ENCODE measurements at regions not wholly inside any gene's neighbourhood (a gene's known extent, or its start where the extent isn't known, plus 50 kb on each side); places are given as distances from the start of the nearest gene placed in this dataset.
A peak's percentile ranks its signal among the peaks of the same experiment; 100 is the strongest.
"Not testable (repeated sequence)": the region's sequence is repeated elsewhere in the genome, so short reads cannot be mapped to it uniquely, and the experiment has no call there.

DNA sequence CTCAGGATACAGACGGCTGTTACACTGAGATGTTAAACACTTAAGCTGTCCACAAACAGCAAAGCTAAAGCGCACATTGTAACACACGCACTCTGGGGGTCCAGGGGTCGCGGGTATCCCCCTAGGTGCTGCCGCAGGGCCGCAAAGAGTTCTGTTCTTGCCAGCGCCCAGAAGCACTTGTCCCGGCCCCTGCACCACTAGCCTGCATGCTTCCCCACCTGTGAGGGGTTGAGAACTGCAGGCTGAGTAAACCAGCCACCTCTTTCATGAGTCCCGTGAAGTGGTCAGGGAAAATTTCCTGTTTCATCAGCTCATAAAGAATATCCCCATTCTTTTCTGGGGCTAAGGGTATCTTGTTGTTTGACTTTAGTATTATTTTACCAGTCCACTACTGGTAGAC, 154.4 kb upstream of the FBXL17 start:
- DNase-seq = no peak
- Mint-ChIP-seq H3K9me3 (peaks cover 14% of the 10 kb centered on the region), H3K4me3 (no peak overlapping the region), H3K27me3 (ENCODE audit: insufficient read depth) (no peaks in the 10 kb centered on the region), H3K36me3 (ENCODE audit: low read depth) (peaks cover 2% of the 10 kb centered on the region), H3K27ac (no peak overlapping the region), H3K4me1 (peaks cover 12% of the 10 kb centered on the region)
- no peak overlapping the region for H3K9ac ChIP-seq (ENCODE audit: extremely low read depth, low read length, poor library complexity, severe bottlenecking)
- no peaks in the 10 kb centered on the region for H3K27me3 ChIP-seq (ENCODE audit: control insufficient read depth, insufficient read depth, low read length, poor library complexity, severe bottlenecking)
- no peaks in the 10 kb centered on the region for H3K4me1 ChIP-seq (ENCODE audit: control insufficient read depth, insufficient read depth, low read length)
- H3K27ac ChIP-seq (ENCODE audit: low read depth, low read length) = no peak overlapping the region
- WGBS, 2 experiments (ENCODE audit: insufficient coverage in 1 of 2, insufficient read length in 1 of 2) = 94 to 99% methylated on average over 8 to 10 of the region's 10 CpGs
- peaks cover 3% of the 10 kb centered on the region for H3K9me3 ChIP-seq (ENCODE audit: control insufficient read depth, low read length)
- TF ChIP-seq, protein P1, sequence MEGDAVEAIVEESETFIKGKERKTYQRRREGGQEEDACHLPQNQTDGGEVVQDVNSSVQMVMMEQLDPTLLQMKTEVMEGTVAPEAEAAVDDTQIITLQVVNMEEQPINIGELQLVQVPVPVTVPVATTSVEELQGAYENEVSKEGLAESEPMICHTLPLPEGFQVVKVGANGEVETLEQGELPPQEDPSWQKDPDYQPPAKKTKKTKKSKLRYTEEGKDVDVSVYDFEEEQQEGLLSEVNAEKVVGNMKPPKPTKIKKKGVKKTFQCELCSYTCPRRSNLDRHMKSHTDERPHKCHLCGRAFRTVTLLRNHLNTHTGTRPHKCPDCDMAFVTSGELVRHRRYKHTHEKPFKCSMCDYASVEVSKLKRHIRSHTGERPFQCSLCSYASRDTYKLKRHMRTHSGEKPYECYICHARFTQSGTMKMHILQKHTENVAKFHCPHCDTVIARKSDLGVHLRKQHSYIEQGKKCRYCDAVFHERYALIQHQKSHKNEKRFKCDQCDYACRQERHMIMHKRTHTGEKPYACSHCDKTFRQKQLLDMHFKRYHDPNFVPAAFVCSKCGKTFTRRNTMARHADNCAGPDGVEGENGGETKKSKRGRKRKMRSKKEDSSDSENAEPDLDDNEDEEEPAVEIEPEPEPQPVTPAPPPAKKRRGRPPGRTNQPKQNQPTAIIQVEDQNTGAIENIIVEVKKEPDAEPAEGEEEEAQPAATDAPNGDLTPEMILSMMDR (conservative IDR thresholded peaks at IDR 0.05) = no peak
- no peak overlapping the region for H3K4me3 ChIP-seq (ENCODE audit: low read length)
- no peaks in the 10 kb centered on the region for H3K36me3 ChIP-seq (ENCODE audit: control insufficient read depth, insufficient read depth, low read length)

DNA sequence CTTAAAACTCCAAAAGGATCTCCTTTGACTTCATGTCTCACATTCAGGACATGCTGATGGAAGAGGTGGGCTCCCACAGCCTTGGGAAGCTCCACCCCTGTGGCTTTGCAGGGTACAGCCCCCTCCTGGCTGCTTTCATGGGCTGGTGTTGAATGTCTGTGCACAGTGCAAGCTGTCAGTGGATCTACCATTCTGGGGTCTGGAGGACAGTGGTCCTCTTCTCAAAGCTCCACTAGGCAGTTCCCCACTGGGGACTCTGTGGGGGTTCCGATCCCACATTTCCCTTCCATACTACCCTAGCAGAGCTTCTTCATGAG, 150.2 kb upstream of the FBXL17 start:
- not testable (repeated sequence) for H3K9ac ChIP-seq (ENCODE audit: extremely low read depth, low read length, poor library complexity, severe bottlenecking); H3K4me1 Mint-ChIP-seq; H3K36me3 ChIP-seq (ENCODE audit: control insufficient read depth, insufficient read depth, low read length); H3K27ac ChIP-seq (ENCODE audit: low read depth, low read length); H3K36me3 Mint-ChIP-seq (ENCODE audit: low read depth); H3K4me1 ChIP-seq (ENCODE audit: control insufficient read depth, insufficient read depth, low read length); H3K4me3 Mint-ChIP-seq; H3K27ac Mint-ChIP-seq; H3K4me3 ChIP-seq (ENCODE audit: low read length); DNase-seq; H3K27me3 Mint-ChIP-seq (ENCODE audit: insufficient read depth); H3K27me3 ChIP-seq (ENCODE audit: control insufficient read depth, insufficient read depth, low read length, poor library complexity, severe bottlenecking)
- H3K9me3 ChIP-seq (ENCODE audit: control insufficient read depth, low read length) = peaks cover 32% of the 10 kb centered on the region
- WGBS, 2 experiments (ENCODE audit: insufficient coverage in 1 of 2, insufficient read length in 1 of 2) = 100% methylated on average over 1 of the region's 1 CpG
- peaks cover 39% of the 10 kb centered on the region for H3K9me3 Mint-ChIP-seq

DNA sequence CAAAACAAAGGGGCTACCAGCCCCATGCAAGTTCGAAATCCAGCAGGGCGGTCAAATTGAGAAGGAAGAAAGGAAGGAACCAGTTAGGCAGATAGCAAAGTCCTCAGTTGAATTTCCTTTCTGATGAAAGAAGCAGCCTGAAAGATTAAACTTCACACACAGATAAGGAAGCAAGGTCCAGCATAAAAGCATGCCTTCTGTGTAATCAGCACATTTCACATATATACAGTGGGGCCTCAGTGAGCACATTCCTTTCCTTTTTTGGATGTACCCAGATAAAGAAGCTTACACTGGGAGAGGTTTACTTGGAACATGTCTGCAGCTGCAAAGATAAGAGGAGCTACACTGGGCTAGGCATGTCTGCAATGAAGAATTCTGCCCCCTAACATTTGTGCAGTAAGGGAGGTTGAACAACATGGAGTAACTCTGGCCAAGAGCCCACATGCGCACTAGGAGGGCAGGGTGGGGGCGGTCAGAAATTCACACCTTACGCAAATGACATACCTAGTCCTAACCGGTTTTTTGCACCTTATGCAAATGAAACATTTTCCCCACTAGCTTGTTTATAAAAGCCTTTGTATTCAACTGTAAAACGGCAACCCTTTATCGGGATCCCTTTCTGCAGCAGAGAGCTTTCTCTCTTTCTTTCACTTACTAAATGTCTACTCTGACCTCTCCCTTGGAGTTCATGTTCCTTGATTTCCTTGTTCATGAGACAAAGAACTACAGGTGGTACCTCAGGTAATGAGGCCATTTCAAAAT, 149.7 kb upstream of the FBXL17 start:
- Histone ChIP-seq H3K9ac (ENCODE audit: extremely low read depth, low read length, poor library complexity, severe bottlenecking) (no peak overlapping the region), H3K4me1 (ENCODE audit: control insufficient read depth, insufficient read depth, low read length) (no peaks in the 10 kb centered on the region), H3K4me3 (ENCODE audit: low read length) (peak overlapping the region; percentile 55), H3K36me3 (ENCODE audit: control insufficient read depth, insufficient read depth, low read length) (no peaks in the 10 kb centered on the region), H3K27me3 (ENCODE audit: control insufficient read depth, insufficient read depth, low read length, poor library complexity, severe bottlenecking) (no peaks in the 10 kb centered on the region), H3K27ac (ENCODE audit: low read depth, low read length) (no peak overlapping the region), H3K9me3 (ENCODE audit: control insufficient read depth, low read length) (peaks cover 37% of the 10 kb centered on the region)
- no peaks in the 10 kb centered on the region for H3K27me3 Mint-ChIP-seq (ENCODE audit: insufficient read depth)
- TF ChIP-seq, protein P1 (conservative IDR thresholded peaks at IDR 0.05) = no peak
- WGBS, 2 experiments (ENCODE audit: insufficient coverage in 1 of 2, insufficient read length in 1 of 2) = 72 to 81% methylated on average over 3 to 8 of the region's 8 CpGs
- peaks cover 9% of the 10 kb centered on the region for H3K36me3 Mint-ChIP-seq (ENCODE audit: low read depth)
- H3K4me1 Mint-ChIP-seq = no peaks in the 10 kb centered on the region
- H3K27ac Mint-ChIP-seq = no peak overlapping the region
- H3K4me3 Mint-ChIP-seq = no peak overlapping the region
- peaks cover 44% of the 10 kb centered on the region for H3K9me3 Mint-ChIP-seq
- no peak for DNase-seq

DNA sequence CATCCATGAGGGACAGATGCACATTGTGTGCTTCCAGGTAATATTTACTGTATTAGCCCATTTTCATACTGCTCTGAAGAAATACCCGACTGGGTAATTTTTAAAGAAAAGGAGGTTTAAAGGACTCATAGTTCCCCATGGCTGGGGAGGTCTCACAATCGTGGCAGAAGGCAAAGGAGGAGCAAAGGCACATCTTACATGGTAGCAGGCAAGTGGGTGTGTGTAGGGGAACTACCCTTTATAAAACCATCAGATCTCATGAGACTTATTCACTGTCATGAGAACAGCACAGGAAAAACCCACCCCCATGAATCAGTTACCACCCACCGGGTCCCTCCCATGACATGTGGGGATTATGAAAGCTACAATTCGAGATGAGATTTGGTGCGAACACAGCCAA, 148.8 kb upstream of the FBXL17 start:
- DNase-seq = no peak
- Histone ChIP-seq H3K36me3 (ENCODE audit: control insufficient read depth, insufficient read depth, low read length) (no peaks in the 10 kb centered on the region), H3K4me1 (ENCODE audit: control insufficient read depth, insufficient read depth, low read length) (no peaks in the 10 kb centered on the region), H3K27me3 (ENCODE audit: control insufficient read depth, insufficient read depth, low read length, poor library complexity, severe bottlenecking) (no peaks in the 10 kb centered on the region), H3K9me3 (ENCODE audit: control insufficient read depth, low read length) (peaks cover 46% of the 10 kb centered on the region), H3K9ac (ENCODE audit: extremely low read depth, low read length, poor library complexity, severe bottlenecking) (no peak overlapping the region), H3K27ac (ENCODE audit: low read depth, low read length) (no peak overlapping the region), H3K4me3 (ENCODE audit: low read length) (peak overlapping the region; percentile 55)
- no peak overlapping the region for H3K27ac Mint-ChIP-seq
- no peaks in the 10 kb centered on the region for H3K4me1 Mint-ChIP-seq
- H3K9me3 Mint-ChIP-seq = peaks cover 52% of the 10 kb centered on the region
- H3K4me3 Mint-ChIP-seq = no peak overlapping the region
- TF ChIP-seq, protein P1 (conservative IDR thresholded peaks at IDR 0.05) = no peak
- H3K27me3 Mint-ChIP-seq (ENCODE audit: insufficient read depth) = no peaks in the 10 kb centered on the region
- 93 to 100% methylated on average over 4 to 5 of the region's 5 CpGs for WGBS, 2 experiments (ENCODE audit: insufficient coverage in 1 of 2, insufficient read length in 1 of 2)
- H3K36me3 Mint-ChIP-seq (ENCODE audit: low read depth) = peaks cover 13% of the 10 kb centered on the region
